HG02798 (cell line): ENCODE measurements at regions not wholly inside any gene's neighbourhood (a gene's known extent, or its start where the extent isn't known, plus 50 kb on each side); places are given as distances from the start of the nearest gene placed in this dataset.

ENCODE experiments used
- ATAC-seq: cut with Tn5 transposase; IDR thresholded peaks from one replicate; pipeline ENCODE4 v1.9.1; 2021; ENCODE audit warnings: mild to moderate bottlenecking; ENCODE audit not compliant: unreplicated experiment, poor library complexity

DNA sequence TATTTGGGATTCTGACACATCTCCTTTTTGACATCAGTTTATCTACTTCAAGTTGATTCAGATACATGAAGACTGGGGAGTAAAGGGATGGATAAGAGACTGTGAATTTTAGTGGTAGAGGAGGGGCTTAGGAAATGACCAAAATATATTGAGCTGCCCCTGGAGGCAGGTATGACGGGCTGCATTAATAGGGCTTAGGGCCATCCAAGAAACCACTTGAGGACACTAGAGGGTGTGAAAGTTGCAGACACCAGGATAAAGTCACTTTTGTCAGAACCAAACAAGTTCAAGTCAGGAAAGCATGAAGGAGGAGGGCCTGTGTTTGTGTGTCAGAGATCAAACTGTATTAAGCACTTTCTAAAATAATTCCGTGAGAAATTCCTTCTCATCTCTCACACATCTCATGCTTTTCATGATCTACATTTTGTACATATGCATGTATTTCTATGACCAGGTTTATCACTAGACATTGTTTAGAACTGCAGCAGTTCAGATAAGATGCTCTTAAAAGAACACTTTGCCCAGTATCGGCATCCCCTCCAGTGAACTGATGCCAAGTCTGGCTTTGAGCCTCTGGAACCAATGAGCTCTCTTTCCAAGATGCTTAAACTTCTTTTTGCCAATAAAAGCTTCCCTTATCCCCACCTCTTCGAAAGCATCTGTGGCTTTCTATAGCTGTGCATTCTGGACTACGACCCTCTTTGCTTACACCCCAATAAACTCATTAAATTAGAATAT lies 136.9 kb downstream of the SLC38A1 start:
- ATAC-seq: no peak

DNA sequence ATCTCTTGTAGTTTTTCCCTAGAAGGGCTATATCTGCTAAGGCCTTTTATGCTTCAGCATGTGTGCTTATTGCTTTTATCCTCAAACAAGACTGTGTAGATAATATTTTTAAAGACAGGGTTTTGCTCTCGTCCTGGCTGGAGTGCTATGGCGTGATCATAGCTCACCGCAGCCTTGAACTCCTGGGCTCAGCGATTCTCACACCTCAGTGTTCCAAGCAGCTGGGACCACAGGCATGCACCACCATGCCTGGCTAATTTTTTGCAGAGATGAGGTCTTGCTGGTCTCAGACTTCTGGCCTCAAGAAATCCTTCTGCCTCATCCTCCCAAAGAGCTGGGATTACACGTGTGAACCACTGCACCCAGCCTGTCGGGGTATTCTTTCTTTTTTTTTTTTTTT lies 137.3 kb upstream of the SCAF11 start:
- no peak for ATAC-seq

DNA sequence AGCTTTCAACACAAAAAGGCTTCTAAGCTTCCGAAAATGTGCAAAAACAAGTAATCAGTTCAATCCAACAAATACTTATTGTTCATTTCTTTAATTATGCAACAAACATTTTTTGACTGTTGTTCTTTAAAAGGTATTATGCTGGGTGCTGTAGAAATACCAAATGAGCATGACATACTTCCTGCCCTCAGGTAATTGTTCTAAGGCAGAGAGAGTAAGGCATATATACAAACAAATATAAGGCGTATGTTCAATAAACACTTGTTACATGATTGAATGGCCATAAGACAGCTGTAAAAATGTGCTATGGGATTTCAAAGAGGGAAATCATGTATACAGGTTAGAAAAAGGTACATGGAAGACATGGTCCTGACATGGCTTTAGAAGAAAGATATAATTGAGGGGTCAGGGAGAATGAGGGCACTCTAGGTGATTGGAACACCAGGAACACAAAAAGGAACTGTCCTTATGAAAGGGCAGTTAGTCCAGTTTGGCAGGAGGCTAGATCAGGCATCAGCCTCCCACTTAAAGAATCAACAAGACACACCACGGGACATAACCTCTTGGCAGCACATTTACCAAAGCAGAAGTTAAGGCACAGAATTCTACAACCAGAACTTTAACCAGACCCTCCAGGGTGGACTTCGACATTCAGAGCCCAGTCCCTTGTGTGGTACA lies 135.8 kb upstream of the SCAF11 start:
- no peak for ATAC-seq

DNA sequence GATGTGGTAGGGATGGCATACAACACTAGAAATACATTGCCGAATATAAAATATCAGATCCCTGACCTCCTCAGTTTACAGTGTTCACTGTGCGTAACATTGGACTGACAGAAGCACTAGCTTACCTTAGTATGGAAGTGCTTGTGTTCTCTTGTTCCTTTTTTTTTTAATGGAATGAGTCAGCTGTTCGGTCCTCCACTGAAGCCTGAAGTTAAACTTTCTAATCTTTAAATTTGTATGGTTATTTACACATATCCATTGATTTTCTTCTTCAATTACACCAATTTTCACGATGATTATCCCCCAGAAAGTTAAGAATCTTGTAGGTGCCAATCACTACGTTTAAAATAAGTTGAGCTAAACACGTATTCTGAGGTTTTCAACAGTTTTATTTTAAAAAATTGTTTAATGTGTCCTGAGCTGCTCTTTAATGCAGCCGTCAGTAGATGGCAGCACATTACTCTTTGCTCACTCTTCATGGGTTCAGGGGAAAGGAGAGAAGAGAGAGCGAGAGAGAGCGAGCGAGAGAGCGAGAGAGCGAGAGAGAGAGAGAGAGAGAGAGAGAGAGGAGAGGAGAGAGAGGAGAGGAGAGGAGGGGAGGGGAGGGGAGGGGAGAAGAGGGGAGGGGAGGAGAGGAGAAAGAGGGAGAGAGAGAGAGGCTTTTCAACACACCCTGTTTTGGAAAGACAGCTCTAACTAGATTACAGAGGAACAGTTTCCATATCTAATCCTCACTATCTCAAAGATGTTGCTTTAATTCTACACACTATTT lies 134.7 kb upstream of the SCAF11 start:
- peak; percentile 85 for ATAC-seq

DNA sequence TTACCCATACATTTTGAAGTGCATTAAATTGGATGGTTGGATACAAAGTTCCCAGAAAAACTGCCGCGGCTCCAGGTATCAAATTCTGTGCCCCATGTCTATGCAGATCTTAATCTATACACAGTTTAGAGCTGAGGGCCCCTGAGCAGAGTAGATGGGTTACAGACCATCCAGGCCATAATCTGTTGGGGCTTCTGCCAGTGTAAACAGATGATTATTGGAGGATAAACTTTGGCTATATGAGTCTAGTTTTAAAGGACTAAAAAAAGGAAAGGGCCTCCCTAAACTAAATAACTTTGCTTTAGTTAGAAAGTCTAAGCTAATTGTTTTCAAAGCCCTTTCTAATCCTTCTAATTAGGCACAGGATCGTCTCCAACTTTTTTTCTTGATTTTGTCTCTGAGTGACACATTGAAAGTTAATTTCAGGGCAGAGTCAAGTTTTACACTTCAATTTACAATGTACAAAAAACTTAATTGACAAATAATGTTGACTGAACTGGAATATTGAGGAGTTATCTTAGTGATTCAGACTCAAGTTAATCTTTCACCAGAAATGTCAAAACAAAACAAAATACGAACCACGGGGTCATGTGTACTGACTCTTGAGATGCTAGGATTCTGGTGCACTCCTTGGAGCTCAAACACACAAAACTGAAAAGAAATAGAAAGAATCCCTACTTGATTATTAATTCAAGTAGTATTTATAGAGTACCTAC lies 133.9 kb upstream of the SCAF11 start:
- ATAC-seq: no peak

DNA sequence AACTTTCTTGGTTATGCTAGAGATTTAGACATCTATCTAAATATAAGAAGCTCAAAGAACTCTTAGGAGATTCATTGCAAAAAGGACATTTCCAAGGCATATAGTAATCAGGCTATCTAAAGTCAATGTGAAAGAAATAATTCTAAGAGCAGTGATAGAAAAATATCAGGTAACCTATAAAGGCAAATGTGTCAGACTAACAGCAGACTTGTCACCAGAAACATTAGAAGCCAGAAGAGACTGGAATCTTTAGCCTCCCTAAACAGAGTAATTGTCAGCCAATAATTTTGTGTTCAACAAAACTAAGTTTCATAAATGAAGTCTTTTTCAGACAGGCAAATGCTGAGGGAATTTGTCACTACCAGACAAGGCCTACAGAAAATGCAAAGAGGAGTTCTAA lies 122.0 kb upstream of the SCAF11 start:
- ATAC-seq: no peak

DNA sequence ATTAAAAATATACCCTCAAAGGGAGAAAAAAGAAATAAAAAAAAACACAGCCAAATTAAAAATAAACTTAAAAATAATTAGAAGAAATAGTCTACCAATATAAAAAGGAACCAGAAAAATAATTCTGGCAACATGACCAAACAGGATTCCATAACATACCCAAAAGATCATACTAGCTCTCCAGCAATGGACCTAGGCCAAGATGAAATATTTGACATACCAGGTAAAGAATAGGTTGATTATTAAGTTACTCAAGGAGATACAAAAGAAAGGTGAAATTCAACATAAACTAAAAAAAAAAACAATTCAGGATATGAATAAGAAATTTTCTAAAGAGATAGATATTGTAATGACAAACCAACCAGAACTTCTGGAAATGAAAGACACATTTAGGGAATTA lies 121.3 kb upstream of the SCAF11 start:
- no peak for ATAC-seq

DNA sequence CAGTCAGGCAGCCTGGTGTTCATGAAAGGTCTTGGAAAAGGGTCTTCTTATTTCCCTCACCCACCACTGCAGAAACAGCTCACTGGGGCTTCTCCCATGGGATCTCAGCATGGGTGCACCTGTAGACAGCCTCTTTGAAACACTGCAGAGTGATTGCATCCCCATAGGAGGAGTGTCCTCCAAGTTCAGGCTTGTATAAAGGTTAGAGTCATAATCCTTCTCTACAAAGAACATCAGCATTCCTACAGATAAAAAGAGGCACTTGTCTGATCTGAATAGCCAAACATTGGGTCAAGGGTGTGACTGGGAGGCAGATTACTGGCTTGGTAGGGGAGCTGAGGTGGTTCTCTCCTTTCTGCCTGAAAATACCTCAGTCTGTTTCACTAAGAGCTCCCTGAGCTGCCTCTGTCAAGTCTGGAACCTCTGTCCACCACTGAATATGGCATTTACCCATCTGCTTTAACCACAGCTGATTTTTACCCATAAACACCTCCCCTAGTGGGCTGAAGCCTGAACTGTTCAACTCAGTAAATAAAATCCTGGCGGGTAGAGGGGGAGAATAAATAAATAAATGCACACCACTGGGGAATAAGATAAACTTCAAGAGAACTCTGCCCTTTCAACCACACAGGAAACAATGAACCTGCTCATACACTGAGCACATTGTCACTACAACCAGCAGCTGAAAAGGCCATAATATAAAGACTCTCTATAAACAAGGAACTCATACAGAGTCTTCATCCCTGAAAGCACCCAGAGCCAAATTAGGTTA lies 120.7 kb upstream of the SCAF11 start:
- ATAC-seq: peak; percentile 54

DNA sequence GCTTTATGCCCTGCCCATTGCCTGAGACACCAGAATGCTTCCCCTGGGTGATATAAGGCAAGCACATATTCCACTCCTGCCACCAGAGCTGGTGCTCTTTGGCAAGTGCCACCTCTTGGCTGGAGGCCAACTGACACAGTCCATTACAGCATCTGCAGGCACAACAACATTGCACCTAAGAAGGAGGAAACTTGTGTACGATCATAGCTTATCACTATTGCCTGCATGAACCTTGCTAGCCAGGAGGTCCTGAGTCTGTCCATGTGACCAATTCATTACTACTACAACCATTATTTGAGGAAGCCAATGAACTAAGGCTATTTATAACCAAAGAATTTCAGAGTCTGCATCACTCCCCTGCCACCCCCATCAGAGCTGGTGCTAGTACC lies 119.8 kb upstream of the SCAF11 start:
- no peak for ATAC-seq

DNA sequence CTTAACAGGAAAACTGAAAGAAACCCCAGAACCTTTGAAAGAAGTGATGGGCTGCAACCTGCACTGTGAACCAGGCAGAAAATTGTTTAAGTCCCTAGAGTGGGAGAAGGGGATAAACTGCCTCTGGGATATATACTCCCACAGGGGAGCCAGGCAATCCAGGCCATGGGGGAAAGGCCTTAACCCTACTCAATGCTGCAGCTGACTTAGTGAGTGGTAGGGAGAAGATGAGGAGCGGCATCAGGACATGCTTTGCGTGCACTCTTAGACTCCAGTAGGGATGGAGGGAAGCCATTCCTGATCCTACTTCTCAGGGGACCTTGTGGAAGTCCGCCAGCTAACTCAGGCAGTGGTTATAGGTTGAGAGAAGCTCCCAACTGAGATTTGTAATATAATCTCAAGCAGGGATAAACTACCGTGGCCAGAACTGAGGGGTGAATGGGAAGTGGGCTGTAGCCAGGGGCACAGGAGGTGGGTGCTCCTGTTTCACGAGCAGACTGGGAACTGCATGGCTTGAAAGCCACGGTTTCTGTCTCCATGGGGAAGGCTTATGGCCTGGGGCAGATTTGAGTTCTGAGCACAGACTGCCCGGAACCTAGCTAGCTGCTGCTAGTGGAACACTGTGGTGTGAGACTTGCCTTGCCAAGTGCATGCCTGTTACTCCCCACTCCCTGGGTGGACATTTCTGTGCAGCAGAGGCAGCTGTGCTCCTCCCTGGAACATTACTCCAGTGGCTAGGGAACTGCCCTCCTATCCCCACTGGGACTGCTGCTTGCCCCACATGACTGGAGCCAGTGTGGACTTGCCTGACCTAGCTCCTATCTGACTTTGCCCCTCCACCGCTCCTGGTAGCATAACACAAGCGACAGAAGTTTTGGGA lies 119.2 kb upstream of the SCAF11 start:
- no peak for ATAC-seq

DNA sequence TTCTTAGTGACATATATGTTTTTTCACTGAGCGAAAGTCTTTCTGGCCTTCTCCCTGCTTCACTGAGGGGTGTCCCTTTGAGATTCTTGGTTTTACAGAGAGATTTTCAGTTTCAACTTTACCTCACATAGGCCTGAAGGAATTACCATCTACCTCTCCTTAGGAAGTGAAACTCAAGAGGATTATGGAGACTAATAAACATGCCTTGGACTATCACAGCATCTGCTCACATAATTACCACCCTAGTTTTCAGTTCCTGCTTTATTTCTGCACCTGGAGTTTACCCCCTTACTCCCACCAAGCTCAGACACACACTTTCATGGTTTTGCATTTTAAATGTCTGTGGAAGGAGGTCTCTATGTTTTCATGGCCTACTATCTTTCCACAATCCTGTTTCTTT lies 118.3 kb upstream of the SCAF11 start:
- peak; percentile 75 for ATAC-seq

DNA sequence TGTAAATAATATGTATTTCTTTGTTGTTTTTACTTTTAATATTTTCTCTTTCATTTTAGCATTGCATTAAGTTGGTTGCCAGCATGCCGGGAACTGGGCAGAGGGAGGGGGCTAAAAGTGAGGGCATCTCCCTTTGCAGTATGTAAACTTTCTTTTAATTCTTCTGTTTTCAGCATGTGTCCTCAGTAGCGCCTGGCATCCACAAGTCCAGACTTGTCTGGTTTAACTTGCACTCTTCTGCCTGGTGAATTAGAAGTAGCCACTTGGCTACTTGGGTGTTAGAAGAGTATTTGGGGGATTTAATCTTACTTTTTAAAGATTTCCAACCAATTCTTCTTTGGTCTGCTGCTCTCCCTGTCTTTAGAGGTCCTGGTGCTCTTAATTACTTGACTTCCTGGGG lies 117.2 kb upstream of the SCAF11 start:
- ATAC-seq: no peak

DNA sequence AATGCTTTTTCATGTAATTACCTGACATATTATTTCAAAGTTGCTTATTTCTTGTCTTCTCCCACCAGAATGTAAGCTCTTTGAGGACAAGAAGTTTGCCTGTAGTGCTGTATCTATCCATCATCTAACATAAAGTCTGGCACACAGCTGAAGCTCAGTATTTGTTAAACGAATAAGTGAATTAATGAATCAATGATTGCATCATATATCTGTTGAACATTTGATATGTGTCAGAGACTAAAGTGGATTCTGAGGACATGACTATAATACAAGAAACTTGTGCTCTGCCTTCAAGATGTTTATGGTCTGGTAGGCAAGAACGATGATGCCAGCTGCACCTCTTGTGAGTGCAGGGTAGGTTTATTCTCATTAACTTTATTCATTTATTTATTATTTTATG lies 115.4 kb upstream of the SCAF11 start:
- ATAC-seq: no peak

DNA sequence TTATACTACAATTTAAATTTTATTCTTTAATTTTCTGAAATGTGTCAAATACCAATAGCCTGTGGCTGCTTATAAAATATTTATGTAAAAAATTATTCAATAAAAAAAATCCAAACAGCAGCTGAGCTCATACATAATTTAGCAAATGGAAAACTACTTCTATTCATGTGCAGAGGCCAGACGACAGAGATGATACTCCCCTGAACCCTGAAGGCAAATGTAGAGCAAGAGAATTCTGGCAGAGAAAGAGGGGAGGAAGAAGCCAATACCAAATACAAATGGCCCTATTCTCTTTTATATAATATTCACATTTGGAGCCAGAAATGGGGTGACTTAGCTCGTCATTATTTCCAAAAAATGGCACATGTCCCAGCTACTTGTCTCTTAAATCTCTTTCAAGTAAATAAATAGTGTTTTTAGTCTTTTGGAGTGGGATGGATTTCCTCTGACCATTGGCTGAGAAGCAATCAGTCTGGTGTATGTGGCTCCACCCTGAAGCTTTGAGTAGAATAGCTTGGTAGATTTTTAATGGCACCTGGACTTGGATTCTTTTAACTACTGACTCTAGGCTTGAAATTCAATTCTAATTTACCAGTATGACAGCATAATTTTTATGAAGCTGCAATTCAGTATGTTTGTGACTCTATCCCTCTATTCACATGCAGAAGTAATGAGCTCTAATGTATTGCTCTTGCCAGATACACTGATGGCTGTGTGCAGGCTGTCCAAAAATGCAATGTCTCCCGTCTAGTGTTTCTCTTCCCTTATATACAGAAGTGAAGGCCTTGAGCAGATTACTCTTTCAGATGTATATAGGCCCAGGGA lies 113.4 kb upstream of the SCAF11 start:
- no peak for ATAC-seq

DNA sequence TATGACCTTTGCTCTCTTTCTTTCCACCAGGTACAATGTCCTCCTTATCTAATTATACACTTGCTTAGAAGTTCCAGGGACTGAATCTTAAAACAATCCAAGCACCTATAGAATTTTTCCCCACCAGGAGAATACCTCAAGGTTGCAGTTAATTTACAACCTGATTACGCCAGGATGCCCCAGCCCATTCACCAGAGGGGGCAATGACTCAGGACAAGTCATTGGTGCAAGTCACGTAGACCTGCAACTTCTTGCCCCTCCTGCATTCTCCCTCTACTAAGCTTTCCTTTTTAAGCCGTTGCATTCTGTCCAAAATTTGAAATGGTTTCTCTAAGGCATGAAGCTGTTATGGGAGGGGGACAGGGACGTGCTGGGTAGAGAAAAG lies 111.1 kb upstream of the SCAF11 start:
- no peak for ATAC-seq

DNA sequence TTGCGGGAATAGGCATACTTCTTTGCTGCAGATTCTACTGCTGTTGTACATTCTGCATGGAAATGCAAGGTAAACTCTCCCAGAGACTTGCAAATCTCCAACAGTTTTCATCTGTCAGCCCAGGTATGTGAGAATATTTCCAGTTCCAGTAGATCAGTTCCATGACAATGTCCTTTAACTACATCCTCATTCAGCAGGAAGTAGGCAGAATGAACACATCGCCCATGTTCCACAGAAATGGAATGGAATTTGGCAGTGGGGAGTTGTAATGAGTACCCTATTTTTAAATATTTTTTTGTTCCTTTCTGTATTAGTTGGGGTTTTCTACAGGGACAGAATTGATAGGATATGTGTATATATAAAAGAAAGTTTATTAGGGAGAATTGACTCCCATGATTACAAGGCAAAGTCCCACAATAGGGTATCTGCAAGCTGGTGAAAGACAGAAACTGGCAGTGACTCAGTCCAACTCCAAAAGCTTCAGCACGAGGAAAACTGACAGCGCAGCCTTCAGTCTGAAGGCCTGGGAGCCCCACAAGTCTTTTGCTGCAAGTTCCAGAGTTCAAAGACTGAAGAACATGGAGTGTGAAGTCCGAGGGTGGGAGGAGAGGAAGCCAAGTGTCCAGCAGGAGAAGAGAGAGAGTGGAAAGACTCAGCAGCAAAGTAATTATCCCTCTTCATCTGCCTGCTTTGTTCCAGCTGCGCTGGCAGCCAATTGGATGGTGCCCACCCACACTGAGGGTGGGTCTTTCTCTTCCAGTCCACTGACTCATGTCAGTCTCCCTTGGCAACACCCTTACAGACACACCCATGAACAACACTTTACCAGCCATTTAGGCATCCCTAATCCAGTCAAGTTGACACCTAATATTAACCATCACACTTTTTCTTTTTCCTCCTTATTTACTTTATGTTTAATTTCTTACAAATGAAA lies 110.4 kb upstream of the SCAF11 start:
- ATAC-seq: no peak

DNA sequence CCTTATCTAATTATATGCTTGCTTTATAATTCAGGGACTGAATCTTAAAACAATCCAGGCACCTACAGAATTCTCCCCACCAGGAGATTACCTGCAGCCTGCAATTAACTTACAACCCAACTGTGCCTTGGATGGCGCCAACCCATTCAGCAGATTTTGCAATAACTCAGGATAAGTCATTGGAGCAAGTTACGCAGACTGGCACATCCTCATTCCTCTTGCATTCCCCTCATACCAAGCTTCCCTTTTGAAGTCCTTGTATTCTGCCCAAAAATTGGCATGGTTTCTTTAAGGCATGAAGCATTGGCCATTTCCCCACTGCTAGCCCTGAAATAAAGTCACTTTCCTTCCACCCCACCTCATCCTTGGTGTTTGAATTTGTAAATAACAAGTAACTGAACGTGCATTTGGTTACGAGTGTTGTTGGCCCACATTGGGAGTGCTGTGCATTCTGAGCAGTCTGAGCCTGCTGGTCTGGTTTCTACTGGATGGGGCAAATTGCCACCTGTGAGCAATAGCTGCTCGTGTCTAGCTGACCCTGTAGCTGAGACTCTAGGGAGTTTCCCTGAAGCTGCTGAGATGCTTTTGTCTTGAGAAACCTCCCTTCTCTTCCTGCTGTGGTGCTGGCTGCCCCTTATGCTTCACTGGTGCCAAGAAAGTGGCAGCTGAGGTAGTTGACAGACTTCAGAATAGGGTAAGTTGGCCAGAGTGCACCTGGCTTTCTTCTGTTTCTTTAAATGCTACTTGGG lies 99.2 kb upstream of the SCAF11 start:
- peak; percentile 36 for ATAC-seq
